ENCODE measurements at regions not wholly inside any gene's neighbourhood (a gene's known extent, or its start where the extent isn't known, plus 50 kb on each side); places are given as distances from the start of the nearest gene placed in this dataset.
"Not testable (repeated sequence)": the region's sequence is repeated elsewhere in the genome, so short reads cannot be mapped to it uniquely, and the experiment has no call there.

- TF ChIP-seq CTCF (IDR thresholded peaks at IDR 0.05; ENCODE audit: extremely low read depth, missing control alignments): no peak
- DNase-seq (ENCODE audit: low spot score): no peak
Observed at GRCh38 chr10:80720549-80720948, 182.8 kb downstream of the SH2D4B start.

- not testable (repeated sequence) for DNase-seq (ENCODE audit: low spot score)
Observed at GRCh38 chr10:80728354-80728753, 190.7 kb downstream of the SH2D4B start.

- no peak for TF ChIP-seq CTCF (IDR thresholded peaks at IDR 0.05; ENCODE audit: extremely low read depth, missing control alignments)
- DNase-seq (ENCODE audit: low spot score): no peak
Observed at GRCh38 chr10:80729896-80730295, 192.2 kb downstream of the SH2D4B start.

- no peak for TF ChIP-seq CTCF (IDR thresholded peaks at IDR 0.05; ENCODE audit: extremely low read depth, missing control alignments)
- no peak for DNase-seq (ENCODE audit: low spot score)
Observed at GRCh38 chr10:80730522-80730921, 192.8 kb downstream of the SH2D4B start.

- TF ChIP-seq CTCF (IDR thresholded peaks at IDR 0.05; ENCODE audit: extremely low read depth, missing control alignments): no peak
- no peak for DNase-seq (ENCODE audit: low spot score)
Observed at GRCh38 chr10:80734589-80734988, 196.9 kb downstream of the SH2D4B start.

- no peak for DNase-seq (ENCODE audit: low spot score)
- no peak for TF ChIP-seq CTCF (IDR thresholded peaks at IDR 0.05; ENCODE audit: extremely low read depth, missing control alignments)
Observed at GRCh38 chr10:80737209-80737608, 199.5 kb downstream of the SH2D4B start.

- no peak for DNase-seq (ENCODE audit: low spot score)
- TF ChIP-seq CTCF (IDR thresholded peaks at IDR 0.05; ENCODE audit: extremely low read depth, missing control alignments): no peak
Observed at GRCh38 chr10:80739328-80739727, 201.6 kb downstream of the SH2D4B start.

GRCh38 chr10:80739963-80740715 is 202.4 kb downstream of the SH2D4B start:
- no peak for DNase-seq (ENCODE audit: low spot score)
- no peak for TF ChIP-seq CTCF (IDR thresholded peaks at IDR 0.05; ENCODE audit: extremely low read depth, missing control alignments)

Data from GM20000 (cell line).